SIG-M5 treated with dmso at 0.1 percent for 504 hours (cell line): ENCODE measurements at regions not wholly inside any gene's neighbourhood (a gene's known extent, or its start where the extent isn't known, plus 50 kb on each side); places are given as distances from the start of the nearest gene placed in this dataset.
"Not testable (repeated sequence)": the region's sequence is repeated elsewhere in the genome, so short reads cannot be mapped to it uniquely, and the experiment has no call there.

Source experiments
- DNase-seq: peaks from one replicate; lab custom pipeline; 2025; ENCODE audit not compliant: unreplicated experiment; lab: John Stamatoyannopoulos, UW

DNA sequence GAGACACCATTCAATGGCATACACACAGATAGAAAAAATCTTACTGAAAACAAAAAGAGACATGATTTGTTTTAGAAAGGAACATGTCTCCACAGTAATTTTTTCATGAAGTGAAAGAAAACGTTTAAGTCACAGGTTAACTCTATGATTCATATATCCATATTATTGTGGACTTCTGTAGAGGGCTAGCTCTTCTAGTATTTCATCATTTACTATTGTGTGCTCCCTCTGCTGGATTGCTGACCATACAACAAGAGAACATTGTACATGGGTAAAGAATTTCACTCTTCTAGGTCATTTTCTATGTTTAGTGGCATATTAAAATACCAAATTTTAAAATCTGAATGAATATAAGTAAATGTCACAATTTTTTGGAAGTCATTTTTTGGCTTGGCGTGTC is 91.8 kb upstream of the POU3F4 start:
- DNase-seq, result peak; percentile 19

DNA sequence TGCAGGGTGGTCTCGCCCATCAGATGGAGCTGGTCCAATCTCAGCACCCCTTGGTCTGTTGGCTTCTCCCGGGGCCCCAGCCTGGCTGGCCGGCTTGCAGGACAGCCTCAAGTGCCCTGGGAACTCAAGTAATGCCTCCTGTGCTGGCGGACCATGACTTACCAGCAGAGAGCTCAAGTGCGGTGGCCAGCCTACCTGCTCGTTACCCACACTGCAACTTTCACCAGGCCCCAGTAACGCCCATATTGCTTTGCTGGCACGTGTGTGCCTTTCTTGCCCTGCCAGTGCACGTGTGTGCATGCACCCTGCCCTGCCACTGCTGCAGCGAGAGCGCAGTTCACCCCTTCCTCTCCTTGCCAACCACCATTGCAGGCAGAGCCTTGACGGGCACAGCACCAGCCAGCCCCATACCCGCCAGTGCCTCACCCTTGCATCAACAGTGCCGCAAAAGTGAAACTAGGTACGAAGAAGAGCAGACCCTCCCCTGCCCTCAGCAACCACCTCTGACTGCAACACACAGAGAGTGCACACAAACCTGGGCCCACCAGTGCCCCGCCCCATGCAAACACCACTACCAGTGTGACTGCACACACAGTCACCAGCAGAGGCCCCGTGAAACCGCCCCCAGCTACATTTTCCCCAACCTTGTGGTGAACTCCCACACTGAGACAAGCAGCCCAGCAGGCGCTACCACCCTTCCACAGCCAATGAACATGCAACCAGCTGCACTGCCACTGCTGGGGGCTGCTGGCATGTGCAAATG is 88.9 kb upstream of the POU3F4 start:
- no peak for DNase-seq

DNA sequence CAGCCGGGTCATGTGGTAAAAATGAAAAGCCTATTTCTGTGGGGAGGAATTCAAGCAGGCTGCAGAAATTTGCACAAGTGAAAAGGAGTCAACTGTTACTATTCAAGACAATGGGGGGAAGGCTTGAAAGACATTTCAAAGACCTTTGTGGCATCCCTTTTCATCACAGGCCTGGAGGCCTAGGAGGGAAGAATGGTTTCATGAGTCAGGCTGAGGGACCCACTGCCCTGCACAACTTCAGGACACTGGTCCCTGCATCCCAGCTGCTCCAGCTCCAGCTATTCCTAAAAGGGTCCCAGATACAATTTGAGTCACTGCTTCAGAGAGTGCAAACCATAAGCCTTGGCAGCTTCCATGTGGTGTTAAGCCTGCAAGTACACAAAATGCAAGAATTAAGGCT is 85.3 kb upstream of the POU3F4 start:
- DNase-seq, result no peak

DNA sequence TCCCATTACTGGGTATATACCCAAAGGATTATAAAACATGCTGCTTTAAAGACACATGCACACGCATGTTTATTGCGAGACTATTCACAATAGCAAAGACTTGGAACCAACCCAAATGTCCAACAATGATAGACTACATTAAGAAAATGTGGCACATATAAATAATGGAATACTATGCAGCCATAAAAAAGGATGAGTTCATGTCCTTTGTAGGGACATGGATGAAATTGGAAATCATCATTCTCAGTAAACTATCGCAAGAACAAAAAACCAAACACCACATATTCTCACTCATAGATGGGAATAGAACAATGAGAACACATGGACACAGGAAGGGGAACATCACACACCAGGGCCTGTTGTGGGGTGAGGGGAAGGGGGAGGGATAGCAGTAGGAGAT is 65.5 kb upstream of the POU3F4 start:
- DNase-seq, result not testable (repeated sequence)

DNA sequence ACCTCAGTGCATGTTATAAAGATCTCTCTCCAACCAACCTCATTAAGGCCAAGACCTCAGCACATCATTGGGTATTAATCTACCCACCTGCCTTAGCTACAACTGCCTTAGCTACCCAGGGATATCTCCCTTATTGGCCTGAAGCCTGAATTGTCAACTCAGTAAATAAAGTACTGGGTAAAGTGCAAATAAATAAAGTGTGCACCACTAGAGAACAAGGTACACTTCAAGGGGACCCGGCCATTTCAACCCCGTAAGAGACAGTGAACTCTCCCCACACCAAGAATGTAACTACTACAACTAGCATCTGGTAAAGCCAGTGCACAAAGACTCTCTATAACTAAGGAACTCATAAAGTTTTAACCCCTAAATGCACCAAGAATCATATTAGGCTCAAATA is 61.7 kb upstream of the POU3F4 start:
- no peak for DNase-seq
